GM23338 (cell line): ENCODE measurements at regions not wholly inside any gene's neighbourhood (a gene's known extent, or its start where the extent isn't known, plus 50 kb on each side); places are given as distances from the start of the nearest gene placed in this dataset.

ENCODE experiments used
- CREB1 ChIP-seq: fragments of 250-450 bp; sonication (Bioruptor Pico); IDR thresholded peaks from 2 replicates; pipeline ENCODE4 v1.5.0; 2020; ENCODE audit warnings: low read depth, mild to moderate bottlenecking, moderate library complexity
- CTCF ChIP-seq, 2 experiments: fragments of 200-600 bp in 1 of 2; sonication (generic) in 1 of 2; conservative IDR thresholded peaks; 2 replicates each; pipeline versions ENCODE4 v1.5.1 to v1.6.1; 2016 to 2017; ENCODE audit warnings: antibody characterized with exemption in 2 of 2, low read depth in 2 of 2, mild to moderate bottlenecking in 2 of 2, moderate library complexity in 1 of 2
- ETS1 ChIP-seq: IDR thresholded peaks from 2 replicates; pipeline ENCODE4 v1.6.1; 2016; ENCODE audit warnings: antibody characterized with exemption
- EZH2 ChIP-seq: fragments of 200-600 bp; sonication (generic); IDR thresholded peaks from one replicate; pipeline ENCODE4 v1.8.0; 2017; ENCODE audit warnings: antibody characterized with exemption, mild to moderate bottlenecking, low read depth; ENCODE audit not compliant: unreplicated experiment
- EZH2phosphoT487 ChIP-seq: fragments of 200-600 bp; sonication (generic); IDR thresholded peaks from one replicate; pipeline ENCODE4 v1.8.1; 2018; ENCODE audit warnings: antibody characterized with exemption; ENCODE audit not compliant: unreplicated experiment
- JUNB ChIP-seq: IDR thresholded peaks from one replicate; pipeline ENCODE4 v1.6.1; 2016; ENCODE audit warnings: antibody characterized with exemption; ENCODE audit not compliant: unreplicated experiment
- NANOG ChIP-seq: IDR thresholded peaks from 2 replicates; pipeline ENCODE4 v1.6.1; 2016; ENCODE audit warnings: antibody characterized with exemption, borderline replicate concordance
- POLR2AphosphoS5 ChIP-seq: IDR thresholded peaks from 2 replicates; pipeline ENCODE4 v1.6.1; 2016; ENCODE audit warnings: antibody characterized with exemption, low read depth
- REST ChIP-seq: IDR thresholded peaks from one replicate; pipeline ENCODE4 v1.6.1; 2018; ENCODE audit warnings: antibody characterized with exemption; ENCODE audit not compliant: unreplicated experiment
- STAT1 ChIP-seq: IDR thresholded peaks from one replicate; pipeline ENCODE4 v1.6.1; 2016; ENCODE audit warnings: antibody characterized with exemption; ENCODE audit not compliant: unreplicated experiment
- ZNF114 ChIP-seq: fragments of 250-450 bp; sonication (Bioruptor Pico); IDR thresholded peaks from 2 replicates; pipeline ENCODE4 v1.5.0; 2020; ENCODE audit warnings: mild to moderate bottlenecking, moderate library complexity
- ZNF331 ChIP-seq: fragments of 250-450 bp; sonication (Bioruptor Pico); IDR thresholded peaks from 2 replicates; pipeline ENCODE4 v1.5.0; 2020; ENCODE audit warnings: low read depth, mild to moderate bottlenecking, moderate library complexity

- TF ChIP-seq STAT1 (no peak), CTCF (conservative IDR thresholded peaks at IDR 0.05; ENCODE audit: low read depth in 2 of 2) (no peak), REST (no peak), POLR2AphosphoS5 (no peak), EZH2 (no peak), EZH2phosphoT487 (no peak), JUNB (no peak), ETS1 (no peak), ZNF331 (CRISPR knock-in tag) (no peak), CREB1 (CRISPR knock-in tag) (no peak), ZNF114 (CRISPR knock-in tag) (no peak), NANOG (no peak)
These were observed 326.6 kb upstream of the KLF6 start for GRCh38 chr10:4111643-4112042.
